GM23338 (cell line): ENCODE measurements at regions not wholly inside any gene's neighbourhood (a gene's known extent, or its start where the extent isn't known, plus 50 kb on each side); places are given as distances from the start of the nearest gene placed in this dataset.

Experiments
- ATAC-seq: fragments of 200-7000 bp; cut with Tn5 transposase; 3 replicates; pipeline ENCODE4 v1.9.1; 2020
- DNase-seq: peaks from one replicate; pipeline ENCODE4 v3.0.0-alpha.2; 2015; ENCODE audit warnings: low spot score
- H2AFZ ChIP-seq: fragments of 200-600 bp; sonication (generic); 2 replicates; pipeline ENCODE4 v1.8.0; 2016; ENCODE audit warnings: antibody characterized with exemption, mild to moderate bottlenecking, moderate library complexity
- H3F3A ChIP-seq: fragments of 200-600 bp; sonication (generic); replicated peaks from 2 replicates; pipeline ENCODE4 v1.8.0; 2017; ENCODE audit warnings: antibody characterized with exemption, mixed run types, low read depth
- H3K27ac ChIP-seq: fragments of 200-600 bp; sonication (generic); 2 replicates; pipeline ENCODE4 v1.6.1; 2016; ENCODE audit warnings: low read depth
- H3K27me3 ChIP-seq: fragments of 200-600 bp; sonication (generic); 2 replicates; pipeline ENCODE4 v1.8.0; 2016; ENCODE audit warnings: mild to moderate bottlenecking, mixed run types, moderate library complexity; ENCODE audit not compliant: insufficient read depth
- H3K36me3 ChIP-seq: fragments of 200-600 bp; sonication (generic); 2 replicates; pipeline ENCODE4 v1.8.0; 2016; ENCODE audit warnings: mild to moderate bottlenecking; ENCODE audit not compliant: insufficient read depth
- H3K4me1 ChIP-seq: fragments of 200-600 bp; sonication (generic); 2 replicates; pipeline ENCODE4 v1.8.0; 2016; ENCODE audit warnings: mild to moderate bottlenecking, moderate library complexity; ENCODE audit not compliant: insufficient read depth
- H3K4me2 ChIP-seq: fragments of 200-600 bp; sonication (generic); 2 replicates; pipeline ENCODE4 v1.7.1; 2017; ENCODE audit warnings: mixed run types
- H3K4me3 ChIP-seq: fragments of 200-600 bp; sonication (generic); 2 replicates; pipeline ENCODE4 v1.6.1; 2016; ENCODE audit warnings: mixed run types
- H3K79me2 ChIP-seq: fragments of 200-600 bp; sonication (generic); replicated peaks from 2 replicates; pipeline ENCODE4 v1.8.0; 2017; ENCODE audit warnings: mild to moderate bottlenecking; ENCODE audit not compliant: insufficient read depth
- H3K9me2 ChIP-seq: fragments of 200-600 bp; sonication (generic); 2 replicates; pipeline ENCODE4 v1.8.0; 2017; ENCODE audit not compliant: insufficient read depth
- H4K20me1 ChIP-seq: fragments of 200-600 bp; sonication (generic); replicated peaks from 2 replicates; pipeline ENCODE4 v1.8.0; 2017; ENCODE audit warnings: mild to moderate bottlenecking; ENCODE audit not compliant: insufficient read depth
- H3K27ac Mint-ChIP-seq: 2 replicates; pipeline ENCODE4 v1.8.0; 2020; ENCODE audit warnings: inconsistent platforms, mild to moderate bottlenecking, moderate library complexity, mixed read lengths
- H3K27me3 Mint-ChIP-seq: 3 replicates; pipeline ENCODE4 v1.8.0; 2022; ENCODE audit warnings: low read depth, mild to moderate bottlenecking, moderate library complexity, mixed read lengths, inconsistent platforms; ENCODE audit not compliant: insufficient read depth, poor library complexity
- H3K36me3 Mint-ChIP-seq: 3 replicates; pipeline ENCODE4 v1.8.0; 2021; ENCODE audit warnings: low read depth, mild to moderate bottlenecking, inconsistent platforms, moderate library complexity, mixed read lengths
- H3K4me1 Mint-ChIP-seq: 3 replicates; pipeline ENCODE4 v1.8.0; 2020; ENCODE audit warnings: mild to moderate bottlenecking, inconsistent platforms, mixed read lengths
- H3K4me3 Mint-ChIP-seq: 3 replicates; pipeline ENCODE4 v1.8.0; 2021; ENCODE audit warnings: moderate library complexity, mild to moderate bottlenecking, inconsistent platforms, mixed read lengths
- H3K9me3 Mint-ChIP-seq: 3 replicates; pipeline ENCODE4 v1.8.0; 2020; ENCODE audit warnings: moderate library complexity, mild to moderate bottlenecking, inconsistent platforms, mixed read lengths
- CREB1 ChIP-seq: fragments of 250-450 bp; sonication (Bioruptor Pico); IDR thresholded peaks from 2 replicates; pipeline ENCODE4 v1.5.0; 2020; ENCODE audit warnings: low read depth, mild to moderate bottlenecking, moderate library complexity
- CTCF ChIP-seq, 2 experiments: fragments of 200-600 bp in 1 of 2; sonication (generic) in 1 of 2; conservative IDR thresholded peaks; 2 replicates each; pipeline versions ENCODE4 v1.5.1 to v1.6.1; 2016 to 2017; ENCODE audit warnings: antibody characterized with exemption in 2 of 2, low read depth in 2 of 2, mild to moderate bottlenecking in 2 of 2, moderate library complexity in 1 of 2
- ETS1 ChIP-seq: IDR thresholded peaks from 2 replicates; pipeline ENCODE4 v1.6.1; 2016; ENCODE audit warnings: antibody characterized with exemption
- EZH2 ChIP-seq: fragments of 200-600 bp; sonication (generic); IDR thresholded peaks from one replicate; pipeline ENCODE4 v1.8.0; 2017; ENCODE audit warnings: antibody characterized with exemption, mild to moderate bottlenecking, low read depth; ENCODE audit not compliant: unreplicated experiment
- EZH2phosphoT487 ChIP-seq: fragments of 200-600 bp; sonication (generic); IDR thresholded peaks from one replicate; pipeline ENCODE4 v1.8.1; 2018; ENCODE audit warnings: antibody characterized with exemption; ENCODE audit not compliant: unreplicated experiment
- JUNB ChIP-seq: IDR thresholded peaks from one replicate; pipeline ENCODE4 v1.6.1; 2016; ENCODE audit warnings: antibody characterized with exemption; ENCODE audit not compliant: unreplicated experiment
- NANOG ChIP-seq: IDR thresholded peaks from 2 replicates; pipeline ENCODE4 v1.6.1; 2016; ENCODE audit warnings: antibody characterized with exemption, borderline replicate concordance
- POLR2AphosphoS5 ChIP-seq: IDR thresholded peaks from 2 replicates; pipeline ENCODE4 v1.6.1; 2016; ENCODE audit warnings: antibody characterized with exemption, low read depth
- STAT1 ChIP-seq: IDR thresholded peaks from one replicate; pipeline ENCODE4 v1.6.1; 2016; ENCODE audit warnings: antibody characterized with exemption; ENCODE audit not compliant: unreplicated experiment
- ZNF114 ChIP-seq: fragments of 250-450 bp; sonication (Bioruptor Pico); IDR thresholded peaks from 2 replicates; pipeline ENCODE4 v1.5.0; 2020; ENCODE audit warnings: mild to moderate bottlenecking, moderate library complexity
- ZNF331 ChIP-seq: fragments of 250-450 bp; sonication (Bioruptor Pico); IDR thresholded peaks from 2 replicates; pipeline ENCODE4 v1.5.0; 2020; ENCODE audit warnings: low read depth, mild to moderate bottlenecking, moderate library complexity
- ZNF462 ChIP-seq: fragments of 250-450 bp; sonication (Bioruptor Pico); IDR thresholded peaks from 2 replicates; pipeline ENCODE4 v1.5.0; 2020; ENCODE audit warnings: mild to moderate bottlenecking, moderate library complexity

- no peak overlapping the region for H3K4me3 ChIP-seq
- TF ChIP-seq ZNF114 (no peak), ETS1 (no peak), STAT1 (no peak), ZNF331 (CRISPR knock-in tag) (no peak)
- ATAC-seq (no peak), DNase-seq (no peak)
- H3K4me2 ChIP-seq = no peak overlapping the region
- H2AFZ ChIP-seq = no peak overlapping the region
- Mint-ChIP-seq H3K36me3 (no peaks in the 10 kb centered on the region), H3K4me1 (no peaks in the 10 kb centered on the region), H3K4me3 (no peak overlapping the region), H3K9me3 (no peaks in the 10 kb centered on the region), H3K27me3 (no peaks in the 10 kb centered on the region), H3K27ac (no peak overlapping the region)
- no peaks in the 10 kb centered on the region for H3K27me3 ChIP-seq
- H3K27ac ChIP-seq = no peak overlapping the region
- no peaks in the 10 kb centered on the region for H3K36me3 ChIP-seq
- H3K79me2 ChIP-seq = no peaks in the 10 kb centered on the region
- no peaks in the 10 kb centered on the region for H3K4me1 ChIP-seq
- no peaks in the 10 kb centered on the region for H3F3A ChIP-seq
- H3K9me2 ChIP-seq = 0 out of 2 replicates have a peak, but pooled peaks cover 8% of the 10 kb centered on the region
- no peaks in the 10 kb centered on the region for H4K20me1 ChIP-seq
Observed at GRCh38 chr6:85388531-85388930, 61.4 kb upstream of the NT5E start.

GRCh38 chr6:85385636-85386315, 64.1 kb upstream of the NT5E start:
- Histone ChIP-seq H3K79me2 (no peaks in the 10 kb centered on the region), H4K20me1 (no peaks in the 10 kb centered on the region), H3K27me3 (no peaks in the 10 kb centered on the region), H3K9me2 (0 out of 2 replicates have a peak, but pooled peaks cover 2% of the 10 kb centered on the region), H3K4me3 (no peak overlapping the region), H3K4me2 (no peak overlapping the region), H2AFZ (no peak overlapping the region), H3K36me3 (no peaks in the 10 kb centered on the region), H3F3A (no peaks in the 10 kb centered on the region), H3K4me1 (no peaks in the 10 kb centered on the region), H3K27ac (no peak overlapping the region)
- DNase-seq (no peak), ATAC-seq (no peak)
- no peak overlapping the region for H3K27ac Mint-ChIP-seq
- no peak overlapping the region for H3K4me3 Mint-ChIP-seq
- H3K4me1 Mint-ChIP-seq = no peaks in the 10 kb centered on the region
- H3K27me3 Mint-ChIP-seq = no peaks in the 10 kb centered on the region
- H3K36me3 Mint-ChIP-seq = no peaks in the 10 kb centered on the region
- 0 out of 3 replicates have a peak, but pooled peaks cover under 1% of the 10 kb centered on the region for H3K9me3 Mint-ChIP-seq
- TF ChIP-seq JUNB = no peak
- TF ChIP-seq CTCF (conservative IDR thresholded peaks at IDR 0.05; ENCODE audit: low read depth in 2 of 2) = no peak
- no peak for TF ChIP-seq CREB1 (CRISPR knock-in tag)
- no peak for TF ChIP-seq ZNF462 (CRISPR knock-in tag)
- no peak for TF ChIP-seq POLR2AphosphoS5
- no peak for TF ChIP-seq EZH2
- no peak for TF ChIP-seq ZNF114
- no peak for TF ChIP-seq ZNF331 (CRISPR knock-in tag)
- no peak for TF ChIP-seq STAT1
- TF ChIP-seq NANOG = no peak
- TF ChIP-seq EZH2phosphoT487 = no peak
